ENCODE measurements at regions not wholly inside any gene's neighbourhood (a gene's known extent, or its start where the extent isn't known, plus 50 kb on each side); places are given as distances from the start of the nearest gene placed in this dataset.

- TF ChIP-seq, protein P1, sequence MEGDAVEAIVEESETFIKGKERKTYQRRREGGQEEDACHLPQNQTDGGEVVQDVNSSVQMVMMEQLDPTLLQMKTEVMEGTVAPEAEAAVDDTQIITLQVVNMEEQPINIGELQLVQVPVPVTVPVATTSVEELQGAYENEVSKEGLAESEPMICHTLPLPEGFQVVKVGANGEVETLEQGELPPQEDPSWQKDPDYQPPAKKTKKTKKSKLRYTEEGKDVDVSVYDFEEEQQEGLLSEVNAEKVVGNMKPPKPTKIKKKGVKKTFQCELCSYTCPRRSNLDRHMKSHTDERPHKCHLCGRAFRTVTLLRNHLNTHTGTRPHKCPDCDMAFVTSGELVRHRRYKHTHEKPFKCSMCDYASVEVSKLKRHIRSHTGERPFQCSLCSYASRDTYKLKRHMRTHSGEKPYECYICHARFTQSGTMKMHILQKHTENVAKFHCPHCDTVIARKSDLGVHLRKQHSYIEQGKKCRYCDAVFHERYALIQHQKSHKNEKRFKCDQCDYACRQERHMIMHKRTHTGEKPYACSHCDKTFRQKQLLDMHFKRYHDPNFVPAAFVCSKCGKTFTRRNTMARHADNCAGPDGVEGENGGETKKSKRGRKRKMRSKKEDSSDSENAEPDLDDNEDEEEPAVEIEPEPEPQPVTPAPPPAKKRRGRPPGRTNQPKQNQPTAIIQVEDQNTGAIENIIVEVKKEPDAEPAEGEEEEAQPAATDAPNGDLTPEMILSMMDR (IDR thresholded peaks at IDR 0.05), result no peak
- no peak for TF ChIP-seq POLR2A (IDR thresholded peaks at IDR 0.05)
- no peak for TF ChIP-seq POLR2AphosphoS5 (IDR thresholded peaks at IDR 0.05)
Observed at GRCh38 chr2:235287375-235287733, 206.5 kb upstream of the AGAP1 start.

Data from breast epithelium (tissue), 3 donors.